Activated naive CD4-positive, alpha-beta T cell treated with anti-CD3 and anti-CD28 coated beads for 36 hours (primary cell): ENCODE measurements at regions not wholly inside any gene's neighbourhood (a gene's known extent, or its start where the extent isn't known, plus 50 kb on each side); places are given as distances from the start of the nearest gene placed in this dataset. TPM values are rescaled to one million over a fixed set of nuclear protein-coding genes. Genes with fewer than 3 reads are reported as not detected.

Experiments used
- CTCF ChIA-PET: fragments of 350-600 bp; sonication (Branson Sonifier 250); formaldehyde crosslinking; loops from one replicate; lab custom pipeline; 2021; ENCODE audit warnings: antibody characterized with exemption; lab: Charles Lee
- DNase-seq: peaks from one replicate; pipeline ENCODE4 v3.0.0-alpha.2; 2020
- H3K27ac Mint-ChIP-seq: one replicate; pipeline ENCODE4 v1.8.0; 2021; ENCODE audit warnings: mild to moderate bottlenecking, mixed read lengths
- H3K27me3 Mint-ChIP-seq: one replicate; pipeline ENCODE4 v1.8.0; 2021; ENCODE audit warnings: low read depth, mixed read lengths
- H3K36me3 Mint-ChIP-seq: one replicate; pipeline ENCODE4 v1.8.0; 2021; ENCODE audit warnings: low read depth, mixed read lengths
- H3K4me1 Mint-ChIP-seq: one replicate; pipeline ENCODE4 v1.8.0; 2021; ENCODE audit warnings: low read depth, mixed read lengths
- H3K4me3 Mint-ChIP-seq: one replicate; pipeline ENCODE4 v1.8.0; 2021; ENCODE audit warnings: mild to moderate bottlenecking, moderate library complexity, mixed read lengths
- H3K9me3 Mint-ChIP-seq: one replicate; pipeline ENCODE4 v1.8.0; 2021; ENCODE audit warnings: mixed read lengths
- intact Hi-C: fragments of 100-400 bp; cut with micrococcal nuclease; formaldehyde crosslinking; loops from one replicate; pipeline ENCODE4 v1.15.1; 2023
- microRNA-seq: library from miRNA; unstranded; fragments of <30 nt; microRNA quantifications from one replicate; pipeline ENCODE4 v1.2.0, GENCODE V29; 2022; ENCODE audit warnings: borderline microRNAs expressed, borderline replicate concordance

DNA sequence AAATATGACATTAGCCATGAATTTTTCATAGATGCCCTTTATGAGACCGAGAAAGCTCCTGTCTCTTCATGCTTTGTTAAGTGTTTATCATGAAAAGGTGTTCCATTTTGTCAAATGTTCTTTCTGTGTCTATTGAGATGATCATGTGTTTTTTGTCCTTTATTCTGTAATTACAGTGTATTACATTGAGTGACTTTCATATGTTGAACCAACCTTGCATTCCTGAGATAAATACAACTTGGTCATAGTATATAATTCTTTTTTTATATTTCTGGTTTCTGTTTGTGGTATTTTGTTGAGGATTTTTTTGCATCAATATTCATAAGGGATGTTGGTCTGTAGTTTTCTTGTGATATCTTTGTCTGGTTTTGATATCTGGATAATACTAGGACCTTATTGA, 52.9 kb upstream of the HPCAL1 start:
- CTCF ChIA-PET: interaction anchor here (1.4 to 1.8 kb wide), 2 partner anchors 158 to 185 kb away, joined by 3 read pairs; no protein-coding TSS in a partner anchor
- H3K9me3 Mint-ChIP-seq: peaks cover 18% of the 10 kb centered on the region
- no peak for DNase-seq
- no peaks in the 10 kb centered on the region for H3K27me3 Mint-ChIP-seq
- H3K27ac Mint-ChIP-seq: no peak overlapping the region
- intact Hi-C loops: no loop called here
- H3K36me3 Mint-ChIP-seq: no peaks in the 10 kb centered on the region
- no peaks in the 10 kb centered on the region for H3K4me1 Mint-ChIP-seq
- H3K4me3 Mint-ChIP-seq: no peak overlapping the region

DNA sequence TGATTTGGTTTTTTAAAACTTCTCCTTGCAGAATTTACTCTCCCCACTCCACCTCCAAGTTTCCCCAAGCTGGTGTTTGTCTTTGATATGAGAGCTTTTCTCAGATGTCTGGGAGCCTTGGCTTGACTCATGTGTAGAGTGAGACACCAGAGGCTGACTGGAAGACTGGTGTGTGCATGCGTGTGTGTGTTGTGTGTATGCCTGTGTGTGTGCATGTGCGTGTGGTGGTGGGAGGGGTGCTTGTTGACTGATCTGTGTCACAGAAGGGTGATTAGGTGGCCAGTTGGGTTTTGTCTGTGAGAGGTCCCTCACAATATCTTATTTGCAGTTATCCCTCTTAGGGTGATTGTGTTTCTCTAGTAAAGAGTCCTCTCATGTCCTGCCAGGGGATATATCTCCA, 50.5 kb upstream of the HPCAL1 start:
- Mint-ChIP-seq H3K27me3 (no peaks in the 10 kb centered on the region), H3K36me3 (no peaks in the 10 kb centered on the region), H3K9me3 (peaks cover 18% of the 10 kb centered on the region), H3K4me3 (no peak overlapping the region), H3K27ac (no peak overlapping the region), H3K4me1 (no peaks in the 10 kb centered on the region)
- no peak for DNase-seq
- CTCF ChIA-PET: interaction anchor here (1.1 kb wide), 1 partner anchor 183 kb away, joined by 4 read pairs; no protein-coding TSS in a partner anchor
- intact Hi-C loops: no loop called here

DNA sequence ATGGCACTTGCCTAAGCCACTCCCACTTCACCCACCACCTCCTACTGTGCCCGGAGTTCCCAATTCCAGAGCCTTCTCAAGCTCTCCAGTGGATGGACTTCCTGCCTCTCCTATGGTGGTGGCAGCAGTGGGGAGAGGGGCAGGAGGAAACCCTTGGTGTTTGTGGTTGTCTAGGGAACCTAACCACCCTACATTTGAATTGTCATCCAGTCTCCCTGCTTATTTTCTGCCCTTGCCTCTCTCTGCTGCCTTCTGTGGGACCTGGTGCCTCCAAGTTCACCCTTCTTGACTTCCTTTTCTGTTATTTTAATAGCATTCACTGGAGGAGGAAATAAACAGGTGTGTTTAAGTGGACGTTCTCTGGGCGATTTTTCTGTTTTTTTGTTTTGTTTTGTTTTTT, 50.0 kb upstream of the HPCAL1 start:
- H3K36me3 Mint-ChIP-seq: no peaks in the 10 kb centered on the region
- no peak for DNase-seq
- intact Hi-C loops: no loop called here
- peaks cover 18% of the 10 kb centered on the region for H3K9me3 Mint-ChIP-seq
- H3K27ac Mint-ChIP-seq: no peak overlapping the region
- CTCF ChIA-PET: no interaction called here
- no peak overlapping the region for H3K4me3 Mint-ChIP-seq
- no peaks in the 10 kb centered on the region for H3K4me1 Mint-ChIP-seq
- H3K27me3 Mint-ChIP-seq: no peaks in the 10 kb centered on the region

Small RNAs in the stretch of these regions (microRNA-seq; reads per million reads assigned to microRNA genes)
- gene MIR4261: not detected
